GM12878 (cell line): ENCODE measurements at regions not wholly inside any gene's neighbourhood (a gene's known extent, or its start where the extent isn't known, plus 50 kb on each side); places are given as distances from the start of the nearest gene placed in this dataset.

Experiments used
- ATAC-seq: fragments of 200-7000 bp; cut with Tn5 transposase; 3 replicates; pipeline ENCODE4 v1.9.1; 2020; ENCODE audit warnings: mild to moderate bottlenecking, moderate library complexity
- BruUV-seq: library from RNA; stranded (reverse); fragments of 400-500 nt; replicated peaks from 2 replicates; lab custom pipeline; 2021; lab: Mats Ljungman, UMichigan
- CTCF ChIA-PET: fragments of 300-600 bp; sonication (Branson Sonifier 250); formaldehyde crosslinking; extraction: SDS; loops from one replicate; lab custom pipeline; 2021; ENCODE audit warnings: inconsistent platforms; lab: Yijun Ruan, JAX
- POLR2A ChIA-PET: fragments of 350-600 bp; formaldehyde crosslinking; extraction: SDS; loops from one replicate; lab custom pipeline; 2021; ENCODE audit warnings: inconsistent platforms; lab: Charles Lee
- RAD21 ChIA-PET: fragments of 300-600 bp; sonication (Branson Sonifier 250); formaldehyde crosslinking; loops from one replicate; lab custom pipeline; 2023; ENCODE audit warnings: antibody characterized with exemption; ENCODE audit not compliant: unreplicated experiment; lab: Charles Lee
- SMC1A ChIA-PET: fragments of 300-600 bp; sonication (Branson Sonifier 250); formaldehyde crosslinking; loops from one replicate; lab custom pipeline; 2023; ENCODE audit not compliant: unreplicated experiment, uncharacterized antibody; lab: Charles Lee
- DNase-seq: peaks from one replicate; pipeline ENCODE4 v3.0.0-alpha.2; 2011; ENCODE audit warnings: low read depth, low spot score
- FAIRE-seq: peaks from 3 replicates; lab custom pipeline; 2011; peaks lifted over from hg19 to GRCh38; lab: Jason Lieb, UNC
- H2AFZ ChIP-seq: 2 replicates; pipeline ENCODE4 v1.6.0; 2011; ENCODE audit warnings: low read depth, low read length, control low read depth; ENCODE audit not compliant: control insufficient read depth
- H3K27ac ChIP-seq: 2 replicates; pipeline ENCODE4 v1.5.1; 2011; ENCODE audit warnings: control low read depth; ENCODE audit not compliant: control insufficient read depth, insufficient read depth
- H3K27me3 ChIP-seq, 2 experiments: replicated peaks in 1 of 2; 2 replicates each; pipeline versions ENCODE4 v1.6.0 to v1.6.1; 2011; ENCODE audit warnings: low read length in 1 of 2; ENCODE audit not compliant: control insufficient read depth in 2 of 2, insufficient read depth in 2 of 2
- H3K36me3 ChIP-seq, 2 experiments: 2 replicates each; pipeline ENCODE4 v1.5.1; 2011; ENCODE audit warnings: low read length in 1 of 2; ENCODE audit not compliant: control insufficient read depth in 2 of 2, insufficient read depth in 2 of 2
- H3K4me1 ChIP-seq: 2 replicates; pipeline ENCODE4 v1.6.1; 2011; ENCODE audit warnings: mild to moderate bottlenecking, low read length, moderate library complexity, mixed read lengths; ENCODE audit not compliant: control insufficient read depth, insufficient read depth
- H3K4me2 ChIP-seq: 2 replicates; pipeline ENCODE4 v1.6.0; 2011; ENCODE audit warnings: control low read depth; ENCODE audit not compliant: control insufficient read depth, insufficient read depth
- H3K4me3 ChIP-seq: fragments of 200-600 bp; sonication (generic); 2 replicates; pipeline ENCODE4 v1.5.1; 2016
- H3K79me2 ChIP-seq: 2 replicates; pipeline ENCODE4 v1.6.0; 2011; ENCODE audit warnings: low read length; ENCODE audit not compliant: control insufficient read depth, insufficient read depth
- H3K9ac ChIP-seq: 2 replicates; pipeline ENCODE4 v1.8.0; 2011; ENCODE audit warnings: low read length, control low read depth, mixed read lengths; ENCODE audit not compliant: control insufficient read depth, insufficient read depth
- H3K9me3 ChIP-seq: replicated peaks from 3 replicates; pipeline ENCODE4 v1.5.1; 2011; ENCODE audit warnings: mild to moderate bottlenecking, low read length; ENCODE audit not compliant: control insufficient read depth, insufficient read depth
- H4K20me1 ChIP-seq: 2 replicates; pipeline ENCODE4 v1.6.0; 2011; ENCODE audit not compliant: control insufficient read depth, insufficient read depth
- ASH2L ChIP-seq: fragments of 300-600, 200-600 bp; sonication (generic); IDR thresholded peaks from 2 replicates; pipeline ENCODE4 v1.6.1; 2017; ENCODE audit warnings: low read depth, mild to moderate bottlenecking, borderline replicate concordance
- BCL11A ChIP-seq: IDR thresholded peaks from 2 replicates; pipeline ENCODE4 v1.6.1; 2011; ENCODE audit warnings: low read depth, low read length
- BRCA1 ChIP-seq: IDR thresholded peaks from 2 replicates; pipeline ENCODE4 v1.6.1; 2011; ENCODE audit warnings: low read depth, low read length, improper control_type of control experiment
- CHD1 ChIP-seq: IDR thresholded peaks from 2 replicates; pipeline ENCODE4 v1.6.1; 2012; ENCODE audit warnings: low read depth, low read length, improper control_type of control experiment
- HSF1 ChIP-seq: fragments of 150-350 bp; IDR thresholded peaks from 2 replicates; pipeline ENCODE4 v1.6.1; 2014; ENCODE audit warnings: mild to moderate bottlenecking, low read depth, low read length
- NBN ChIP-seq: fragments of 450-650 bp; IDR thresholded peaks from 2 replicates; pipeline ENCODE4 v1.6.1; 2016
- NR2C1 ChIP-seq: fragments of 450-650 bp; IDR thresholded peaks from 2 replicates; pipeline ENCODE4 v1.6.1; 2017; ENCODE audit warnings: antibody characterized with exemption, mild to moderate bottlenecking, moderate library complexity
- RCOR1 ChIP-seq: conservative IDR thresholded peaks from 2 replicates; pipeline ENCODE4 v1.6.1; 2012; ENCODE audit warnings: low read depth, low read length, improper control_type of control experiment
- TARDBP ChIP-seq: IDR thresholded peaks from 2 replicates; pipeline ENCODE4 v1.6.1; 2016; ENCODE audit warnings: borderline replicate concordance
- TCF12 ChIP-seq: IDR thresholded peaks from 2 replicates; pipeline ENCODE4 v1.6.1; 2011; ENCODE audit warnings: low read depth, mild to moderate bottlenecking, low read length
- WRNIP1 ChIP-seq: IDR thresholded peaks from 2 replicates; pipeline ENCODE4 v1.6.1; 2011; ENCODE audit warnings: low read depth, low read length, improper control_type of control experiment, borderline replicate concordance
- ZBTB4 ChIP-seq: fragments of 450-650 bp; formaldehyde crosslinking; IDR thresholded peaks from 2 replicates; pipeline ENCODE4 v1.4.0; 2022; ENCODE audit warnings: mild to moderate bottlenecking, moderate library complexity
- ZNF687 ChIP-seq: fragments of 450-650 bp; IDR thresholded peaks from 2 replicates; pipeline ENCODE4 v1.6.1; 2017; ENCODE audit warnings: mild to moderate bottlenecking, moderate library complexity
- ZSCAN29 ChIP-seq: fragments of 450-650 bp; IDR thresholded peaks from 2 replicates; pipeline ENCODE4 v1.6.1; 2017; ENCODE audit warnings: mild to moderate bottlenecking, moderate library complexity
- WGBS: methylation state at CpG from one replicate; pipeline ENCODE4 v1.1.6; 2016; ENCODE audit warnings: low lambda C conversion rate; ENCODE audit not compliant: insufficient replicate concordance, insufficient coverage; ENCODE audit errors: missing lambda C conversion rate; 5-methylcytosine and 5-hydroxymethylcytosine counted together
- in situ Hi-C: fragments of 300-500 bp; cut with MboI; formaldehyde crosslinking; loops from 9 replicates; pipeline ENCODE4 v1.14.3; 2018; ENCODE audit warnings: mixed read lengths
- intact Hi-C: fragments of 100-400 bp; cut with micrococcal nuclease; formaldehyde crosslinking; loops from one replicate; pipeline ENCODE4 v1.14.2; 2022; ENCODE audit not compliant: unreplicated experiment

GRCh38 chr10:93186653-93187052 is 113.0 kb downstream of the CYP26A1 start:
- no peak for ATAC-seq
- no peak for FAIRE-seq
- no peak overlapping the region for H2AFZ ChIP-seq
- no peaks in the 10 kb centered on the region for H3K9me3 ChIP-seq
- SMC1A ChIA-PET: no interaction called here
- H3K4me2 ChIP-seq: no peak overlapping the region
- H4K20me1 ChIP-seq: no peaks in the 10 kb centered on the region
- no peaks in the 10 kb centered on the region for H3K79me2 ChIP-seq
- BruUV-seq: no TSS peak
- H3K4me1 ChIP-seq: no peaks in the 10 kb centered on the region
- H3K9ac ChIP-seq: no peak overlapping the region
- no peak overlapping the region for H3K27ac ChIP-seq
- H3K4me3 ChIP-seq: no peak overlapping the region
- CTCF ChIA-PET: no interaction called here
- H3K27me3 ChIP-seq: peaks cover 0 to 3% of the 10 kb centered on the region in 2 experiments; a peak in 3 of 4 replicates
- intact Hi-C loops (no loop called here), in situ Hi-C loops (no loop called here)
- no peaks in the 10 kb centered on the region for H3K36me3 ChIP-seq
- POLR2A ChIA-PET: no interaction called here
- RAD21 ChIA-PET: no interaction called here
- 5% methylated on average over 2 of the region's 2 CpGs for WGBS
- no peak for DNase-seq
- TF ChIP-seq WRNIP1 (no peak), ZBTB4 (CRISPR knock-in tag) (no peak), HSF1 (no peak), RCOR1 (no peak), ZNF687 (no peak), ZSCAN29 (no peak), CHD1 (no peak), TARDBP (no peak), NBN (no peak), BRCA1 (no peak), ASH2L (no peak), NR2C1 (no peak), TCF12 (no peak), BCL11A (no peak)
